Esophagus squamous epithelium (tissue), 5 donors: ENCODE measurements at regions not wholly inside any gene's neighbourhood (a gene's known extent, or its start where the extent isn't known, plus 50 kb on each side); places are given as distances from the start of the nearest gene placed in this dataset.
A peak's percentile ranks its signal among the peaks of the same experiment; 100 is the strongest.

Experiments used
- DNase-seq: peaks from one replicate; lab custom pipeline; 2025; lab: John Stamatoyannopoulos, UW
- H3K27ac ChIP-seq, 4 donors: fragments of 200-600 bp; sonication (generic); one replicate each; pipeline ENCODE4 v1.5.1; 2016 to 2019; ENCODE audit warnings: mild to moderate bottlenecking in 1 of 4
- H3K27me3 ChIP-seq, 4 donors: fragments of 200-600 bp; sonication (generic); 1 replicate in 3 of 4; 2 replicates in 1 of 4; pipeline versions ENCODE4 v1.5.1 to v1.6.0; 2017 to 2021; ENCODE audit warnings: antibody characterized with exemption in 1 of 4
- H3K36me3 ChIP-seq, 3 donors: fragments of 200-600 bp; sonication (generic); one replicate each; pipeline ENCODE4 v1.5.1; 2016 to 2019
- H3K4me1 ChIP-seq, 3 donors: fragments of 200-600 bp; sonication (generic); one replicate each; pipeline ENCODE4 v1.5.1; 2017 to 2019
- H3K4me3 ChIP-seq, 4 donors: fragments of 200-600 bp; sonication (generic); 1 replicate in 3 of 4; 2 replicates in 1 of 4; pipeline ENCODE4 v1.5.1; 2016 to 2019; ENCODE audit warnings: mild to moderate bottlenecking in 2 of 4, moderate library complexity in 1 of 4
- H3K9me3 ChIP-seq, 3 donors: fragments of 200-600 bp; sonication (generic); one replicate each; pipeline ENCODE4 v1.5.1; 2016 to 2019
- CTCF ChIP-seq, 6 experiments: fragments of 450-650 bp in 4 of 6; fragments of 200-600 bp in 2 of 6; sonication (generic) in 2 of 6; IDR thresholded peaks; one replicate each; pipeline ENCODE4 v1.5.1; 2016 to 2019; ENCODE audit warnings: antibody characterized with exemption in 6 of 6, mild to moderate bottlenecking in 4 of 6, moderate library complexity in 4 of 6
- POLR2A ChIP-seq, 4 donors: fragments of 450-650 bp; IDR thresholded peaks; one replicate each; pipeline ENCODE4 v1.6.1; 2017; ENCODE audit warnings: antibody characterized with exemption in 4 of 4, mild to moderate bottlenecking in 4 of 4, moderate library complexity in 3 of 4
- WGBS, 2 donors: methylation state at CpG; one replicate each; pipeline ENCODE4 v1.1.5; 2018; 5-methylcytosine and 5-hydroxymethylcytosine counted together
- intact Hi-C: fragments of 100-400 bp; cut with DNase I; formaldehyde crosslinking; loops from one replicate; pipeline ENCODE4 v1.15.0; 2022
- donor health status: DM: yes; HTN: yes; CAD: no.

- Histone ChIP-seq H3K27me3 (no peaks in the 10 kb centered on the region), H3K9me3 (no peaks in the 10 kb centered on the region), H3K27ac (peak overlapping the region; percentile 71 to 89 (median 84)), H3K36me3 (no peaks in the 10 kb centered on the region), H3K4me3 (no peak overlapping the region), H3K4me1 (peaks cover 12 to 78% (median 50%) of the 10 kb centered on the region in 3 donors)
- no peak for DNase-seq
- TF ChIP-seq CTCF (IDR thresholded peaks at IDR 0.05) (no peak), POLR2A (IDR thresholded peaks at IDR 0.05) (no peak)
- WGBS, 2 donors = 60 to 64% methylated on average over 8 to 10 of the region's 12 CpGs
- intact Hi-C loops = no loop called here
These were observed 170.1 kb upstream of the HAAO start for GRCh38 chr2:42962508-42962953.

- Histone ChIP-seq H3K4me1 (peaks cover 12 to 80% (median 50%) of the 10 kb centered on the region in 3 donors), H3K27ac (peak overlapping the region; percentile 71 to 89 (median 84)), H3K9me3 (no peaks in the 10 kb centered on the region), H3K27me3 (no peaks in the 10 kb centered on the region), H3K4me3 (no peak overlapping the region), H3K36me3 (no peaks in the 10 kb centered on the region)
- TF ChIP-seq CTCF (IDR thresholded peaks at IDR 0.05) (no peak), POLR2A (IDR thresholded peaks at IDR 0.05) (no peak)
- intact Hi-C loops = no loop called here
- DNase-seq = no peak
- 40% methylated on average over 1 to 2 of the region's 7 CpGs for WGBS, 2 donors
These were observed 169.6 kb upstream of the HAAO start for GRCh38 chr2:42961961-42962360.

- H3K27ac ChIP-seq = peak overlapping the region; percentile 71 to 89 (median 84)
- no peaks in the 10 kb centered on the region for H3K36me3 ChIP-seq
- WGBS, 2 donors = 41 to 62% methylated on average over 15 of the region's 15 CpGs
- H3K9me3 ChIP-seq = no peaks in the 10 kb centered on the region
- intact Hi-C loops = no loop called here
- DNase-seq = no peak
- H3K4me1 ChIP-seq = peaks cover 12 to 80% (median 50%) of the 10 kb centered on the region in 3 donors
- no peak overlapping the region for H3K4me3 ChIP-seq
- TF ChIP-seq POLR2A (IDR thresholded peaks at IDR 0.05) = no peak
- TF ChIP-seq CTCF (IDR thresholded peaks at IDR 0.05) = no peak
- H3K27me3 ChIP-seq = no peaks in the 10 kb centered on the region
These were observed 169.0 kb upstream of the HAAO start for GRCh38 chr2:42961385-42961811.

- H3K4me3 ChIP-seq = no peak overlapping the region
- WGBS, 2 donors = 70 to 77% methylated on average over 3 to 6 of the region's 6 CpGs
- TF ChIP-seq CTCF (IDR thresholded peaks at IDR 0.05) (no peak), POLR2A (IDR thresholded peaks at IDR 0.05) (no peak)
- no peaks in the 10 kb centered on the region for H3K27me3 ChIP-seq
- H3K36me3 ChIP-seq = no peaks in the 10 kb centered on the region
- no peak for DNase-seq
- intact Hi-C loops = no loop called here
- no peaks in the 10 kb centered on the region for H3K9me3 ChIP-seq
- peaks cover 12 to 80% (median 50%) of the 10 kb centered on the region in 3 donors for H3K4me1 ChIP-seq
- peak overlapping the region; percentile 71 to 89 (median 84) for H3K27ac ChIP-seq
These were observed 168.4 kb upstream of the HAAO start for GRCh38 chr2:42960842-42961180.

GRCh38 chr2:42960002-42960841, 167.8 kb upstream of the HAAO start:
- H3K4me1 ChIP-seq = peaks cover 12 to 82% (median 50%) of the 10 kb centered on the region in 3 donors
- peak overlapping the region; percentile 71 to 89 (median 84) for H3K27ac ChIP-seq
- DNase-seq = no peak
- TF ChIP-seq POLR2A (IDR thresholded peaks at IDR 0.05) (no peak), CTCF (IDR thresholded peaks at IDR 0.05) (no peak)
- 42 to 72% methylated on average over 2 to 5 of the region's 10 CpGs for WGBS, 2 donors
- H3K27me3 ChIP-seq = no peaks in the 10 kb centered on the region
- no peaks in the 10 kb centered on the region for H3K9me3 ChIP-seq
- H3K36me3 ChIP-seq = no peaks in the 10 kb centered on the region
- intact Hi-C loops = no loop called here
- H3K4me3 ChIP-seq = no peak overlapping the region
